Ureter (tissue), 1 donor: ENCODE measurements at regions not wholly inside any gene's neighbourhood (a gene's known extent, or its start where the extent isn't known, plus 50 kb on each side); places are given as distances from the start of the nearest gene placed in this dataset.

Experiments
- DNase-seq: peaks from one replicate; pipeline ENCODE4 v3.0.0-alpha.2; 2020; ENCODE audit warnings: low spot score
- donor health status: DM: yes; HTN: yes; CAD: no.

DNA sequence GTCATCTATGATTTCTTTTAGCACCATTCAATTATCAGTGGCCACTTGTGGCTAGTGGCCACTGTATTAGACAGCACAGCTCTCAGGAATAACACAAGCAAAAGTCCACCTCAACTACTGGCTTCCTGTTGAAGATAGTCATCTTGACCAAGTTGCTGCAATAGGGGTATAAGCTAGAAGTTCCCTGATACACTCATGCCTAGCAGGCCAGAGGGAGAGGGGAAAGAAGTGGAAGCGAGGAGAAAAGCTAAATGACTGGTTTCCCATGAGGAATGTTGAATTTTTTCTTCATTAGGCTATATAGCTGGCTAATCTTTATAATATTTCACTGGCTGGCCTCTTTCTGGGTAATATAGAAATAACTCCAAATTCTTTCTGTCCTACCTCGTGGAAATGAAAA, 327.5 kb upstream of the MEOX2 start:
- no peak for DNase-seq

DNA sequence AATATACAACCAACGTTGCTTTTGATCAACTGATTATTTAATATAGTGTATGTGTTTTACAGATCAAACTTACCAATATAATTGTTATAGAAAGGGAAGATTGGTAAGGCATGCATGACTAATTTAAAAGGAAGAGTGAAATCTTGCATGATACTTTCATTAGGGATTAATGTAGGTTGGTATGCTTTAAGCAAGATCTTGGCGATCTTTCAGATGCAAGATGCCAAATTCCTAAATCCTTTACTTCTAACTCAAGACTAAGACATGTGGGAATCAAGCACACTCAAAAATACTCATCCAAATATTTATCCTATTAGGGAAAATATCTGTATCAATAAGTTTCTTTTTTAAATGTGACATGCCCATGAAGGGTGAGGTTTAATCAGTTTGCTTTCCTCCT, 321.4 kb upstream of the MEOX2 start:
- DNase-seq = no peak

DNA sequence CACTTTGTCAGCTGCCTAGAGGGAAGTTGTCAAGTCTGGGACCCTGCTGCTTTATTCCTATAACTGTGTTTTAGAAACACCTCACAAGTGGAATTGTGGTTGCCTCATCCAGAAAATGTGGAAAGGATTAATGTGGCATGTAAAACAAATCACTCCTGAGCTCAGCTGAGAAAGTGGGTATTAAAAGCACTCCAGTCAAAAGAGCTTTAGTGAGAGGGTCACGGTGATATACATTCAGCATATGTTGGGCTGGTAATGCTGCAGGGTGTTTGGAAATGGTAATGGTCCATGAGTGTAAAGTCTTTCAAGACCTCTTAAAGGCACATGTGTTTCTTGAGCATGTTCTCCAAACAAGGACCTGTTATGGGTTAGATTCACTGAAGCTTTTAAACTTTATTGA, 318.2 kb upstream of the MEOX2 start:
- no peak for DNase-seq

DNA sequence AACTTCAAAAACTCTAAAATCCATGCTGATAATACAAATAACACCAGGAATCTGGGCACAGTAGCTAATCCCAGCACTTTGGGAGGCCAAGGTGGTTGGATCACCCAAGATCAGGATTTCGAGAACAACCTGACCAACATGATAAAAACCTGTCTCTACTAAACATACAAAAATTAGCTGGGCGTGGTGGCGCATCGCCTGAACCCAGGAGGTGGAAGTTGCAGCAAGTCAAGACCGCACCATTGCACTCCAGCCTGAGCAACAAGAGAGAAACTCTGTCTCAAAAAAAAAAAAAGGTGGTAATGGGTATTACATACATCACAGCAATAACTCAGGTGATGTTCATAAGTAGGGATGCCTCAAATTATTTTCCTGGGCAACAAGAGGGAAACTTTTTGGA, 315.0 kb upstream of the MEOX2 start:
- DNase-seq = no peak

DNA sequence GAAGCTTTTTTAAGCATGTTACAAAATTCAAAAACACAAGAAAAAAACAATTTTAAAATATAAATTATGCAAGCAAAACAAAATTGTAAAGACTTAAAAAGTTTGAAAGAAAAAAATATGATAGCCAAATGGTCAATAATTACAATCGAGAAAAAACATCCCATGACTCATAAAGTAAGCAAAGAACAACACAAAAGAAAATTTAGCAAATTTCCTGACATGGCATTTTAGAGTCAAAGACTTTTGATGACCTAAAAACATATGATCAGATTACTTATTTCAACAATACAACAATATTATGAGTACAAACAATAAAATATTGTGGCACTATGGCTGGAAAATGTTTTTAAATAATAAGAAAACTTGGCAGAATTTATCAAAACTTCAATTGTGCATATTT, 312.1 kb upstream of the MEOX2 start:
- no peak for DNase-seq

DNA sequence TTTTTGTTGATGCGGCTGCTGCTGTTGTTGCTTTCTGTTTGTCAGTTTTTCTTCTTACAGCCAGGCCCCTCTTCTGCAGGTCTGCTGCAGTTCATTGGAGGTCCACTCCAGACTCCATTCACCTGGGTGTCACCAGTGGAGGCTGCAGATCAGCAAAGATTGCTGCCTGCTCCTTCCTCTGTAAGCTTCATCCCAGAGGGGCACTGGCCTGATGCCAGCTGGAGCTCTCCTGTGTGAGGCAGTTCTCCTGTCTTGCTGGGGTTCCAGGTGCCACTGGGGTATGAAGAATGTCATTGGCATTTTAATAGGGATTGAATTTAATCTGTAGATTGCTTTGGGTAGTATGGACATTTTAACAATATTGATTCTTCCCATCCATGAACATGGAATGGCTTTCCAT, 308.5 kb upstream of the MEOX2 start:
- DNase-seq = no peak

DNA sequence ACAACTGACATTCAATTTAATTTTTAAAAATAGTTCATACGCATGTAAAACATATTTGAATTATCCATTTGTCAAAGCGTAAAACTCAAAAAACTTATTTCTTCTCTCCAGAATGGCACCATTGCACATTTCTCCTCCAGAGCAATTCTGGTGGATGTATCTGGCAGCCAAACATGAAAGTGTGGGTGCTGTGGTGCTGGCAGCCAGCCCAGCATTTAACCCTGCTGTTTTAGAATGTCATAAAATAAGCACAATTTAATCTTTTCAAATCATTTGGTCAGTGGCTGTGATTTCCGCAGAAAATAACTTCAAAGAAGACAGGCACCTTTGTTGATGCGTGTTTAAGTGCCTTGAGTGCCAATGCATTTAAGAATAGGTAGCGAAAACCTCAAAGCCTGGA, 302.7 kb upstream of the MEOX2 start:
- DNase-seq = no peak

DNA sequence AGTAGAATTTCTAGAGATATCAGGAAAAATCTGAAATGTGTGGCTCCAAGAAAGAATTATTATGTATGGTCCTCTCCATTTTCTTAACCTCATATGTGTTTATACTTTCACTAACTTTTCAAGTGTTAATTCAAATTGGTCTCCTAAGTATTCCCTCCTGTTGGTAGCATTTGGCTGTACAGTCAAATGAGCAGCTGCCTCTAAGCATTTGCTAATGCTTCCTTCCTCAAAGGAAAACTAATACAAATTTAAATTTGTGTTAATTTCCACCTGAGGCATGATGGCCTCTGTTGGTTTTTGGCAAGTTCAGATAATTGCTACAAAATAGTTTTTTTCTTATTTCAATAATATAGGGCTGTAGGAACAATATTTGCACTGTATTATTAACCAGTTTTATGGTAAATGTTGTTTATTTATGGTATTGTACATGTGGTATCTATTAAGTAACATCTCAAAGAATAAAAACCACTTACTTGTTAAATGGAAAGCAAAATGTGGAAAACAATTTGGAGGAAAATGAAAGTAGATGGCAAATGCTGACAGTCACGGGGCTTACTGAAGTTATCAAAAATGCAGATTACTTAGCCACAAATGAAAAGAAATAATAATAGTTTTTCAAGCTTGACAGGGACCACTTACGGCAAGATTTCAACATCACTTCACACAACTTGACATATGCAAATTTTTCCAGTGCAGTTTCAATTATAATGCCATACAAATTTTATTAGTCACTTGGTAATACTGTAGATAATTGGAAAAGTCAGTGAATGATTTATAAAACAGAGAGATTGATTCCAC, 299.3 kb upstream of the MEOX2 start:
- no peak for DNase-seq

DNA sequence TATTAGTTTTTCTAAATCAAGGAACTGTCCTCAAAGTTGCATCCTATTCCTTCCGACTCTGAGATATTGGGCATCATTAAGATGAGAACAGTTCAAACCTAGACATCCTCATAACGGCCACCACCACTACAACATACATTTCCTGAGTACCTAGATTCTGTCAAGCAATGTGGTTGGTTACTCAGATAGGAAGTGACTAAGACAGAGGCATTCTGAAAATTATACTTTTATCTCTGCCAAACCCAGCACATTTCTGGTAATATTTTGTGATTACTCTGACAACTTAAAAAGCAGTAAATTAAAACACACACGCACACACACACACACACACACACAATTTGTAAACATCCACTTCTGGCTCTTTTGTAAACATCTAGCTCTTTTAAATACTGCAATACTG, 291.2 kb upstream of the MEOX2 start:
- no peak for DNase-seq

DNA sequence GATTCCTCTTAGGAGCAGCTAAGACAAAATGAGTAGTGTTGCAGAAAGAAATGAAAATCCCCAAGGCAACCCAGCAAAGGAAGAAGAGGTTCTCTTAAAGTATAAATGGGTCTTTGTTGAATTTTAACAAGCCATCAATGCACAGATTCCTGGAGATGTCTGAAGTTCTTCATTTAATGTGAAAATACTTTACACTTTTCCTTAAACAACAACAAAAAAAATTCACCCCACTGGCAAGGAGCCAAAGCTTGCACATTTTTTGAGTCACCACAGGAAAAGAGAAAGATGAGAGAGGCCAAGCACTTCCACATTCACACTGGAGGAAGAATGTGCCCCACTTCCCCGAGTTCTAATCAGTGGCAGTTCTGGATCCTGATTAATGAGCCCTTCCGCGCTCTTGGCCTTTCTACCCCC, 286.4 kb upstream of the MEOX2 start:
- no peak for DNase-seq

DNA sequence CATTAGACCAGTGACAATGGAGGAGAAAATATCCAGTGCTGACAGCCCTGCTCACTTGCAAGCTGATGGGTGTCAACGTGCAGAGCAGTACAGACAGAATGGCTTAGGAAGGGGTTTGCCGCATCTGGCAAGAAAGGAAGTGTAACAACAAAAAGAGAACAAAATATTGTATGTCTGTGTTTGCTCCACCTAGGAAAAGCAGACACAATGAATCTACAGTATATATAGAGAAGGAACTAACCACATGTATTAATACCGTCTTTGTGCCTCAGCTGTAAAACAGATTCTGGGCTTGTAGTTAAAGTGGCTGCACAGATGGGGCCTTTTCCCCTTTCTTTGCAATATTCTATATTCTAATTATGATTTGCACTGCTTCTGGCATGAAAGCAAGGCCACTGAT, 281.1 kb upstream of the MEOX2 start:
- DNase-seq = no peak

DNA sequence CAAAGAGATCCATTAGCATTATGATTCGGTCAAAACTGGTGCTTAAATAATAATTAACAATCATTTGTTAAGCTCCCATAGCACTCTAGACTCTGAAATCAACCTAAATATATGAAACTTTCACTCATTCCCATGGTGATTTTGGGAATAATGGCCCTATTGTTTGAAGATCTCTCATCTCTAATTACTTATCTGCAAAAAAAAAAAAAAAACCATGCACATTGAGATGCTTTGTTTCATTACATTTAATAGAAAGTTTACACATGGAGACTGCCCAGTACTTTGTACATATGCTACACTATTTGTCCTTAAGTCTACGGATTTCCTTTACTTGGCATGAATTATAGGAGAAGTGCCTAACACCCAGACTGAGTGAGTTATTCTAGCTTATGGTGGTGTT, 280.6 kb upstream of the MEOX2 start:
- DNase-seq = no peak

DNA sequence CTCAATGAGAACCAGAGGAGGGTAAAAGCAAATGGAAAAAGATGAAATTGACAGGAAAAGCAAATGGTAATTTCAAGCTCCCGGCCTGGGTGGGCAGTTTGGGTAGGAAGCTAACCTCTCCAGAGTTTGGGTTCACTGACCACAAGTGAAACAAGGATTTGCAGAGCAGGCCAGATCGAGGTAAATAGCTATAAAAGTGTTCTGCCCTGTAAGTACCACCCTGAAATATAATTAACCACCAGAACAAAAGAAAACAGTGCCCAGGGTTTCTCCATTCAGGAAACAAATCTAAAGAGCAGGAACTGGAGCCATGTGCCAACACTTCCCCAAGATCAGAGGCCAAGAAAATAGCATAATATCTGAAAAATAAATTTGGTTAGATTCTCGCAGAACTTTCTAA, 276.7 kb upstream of the MEOX2 start:
- no peak for DNase-seq

DNA sequence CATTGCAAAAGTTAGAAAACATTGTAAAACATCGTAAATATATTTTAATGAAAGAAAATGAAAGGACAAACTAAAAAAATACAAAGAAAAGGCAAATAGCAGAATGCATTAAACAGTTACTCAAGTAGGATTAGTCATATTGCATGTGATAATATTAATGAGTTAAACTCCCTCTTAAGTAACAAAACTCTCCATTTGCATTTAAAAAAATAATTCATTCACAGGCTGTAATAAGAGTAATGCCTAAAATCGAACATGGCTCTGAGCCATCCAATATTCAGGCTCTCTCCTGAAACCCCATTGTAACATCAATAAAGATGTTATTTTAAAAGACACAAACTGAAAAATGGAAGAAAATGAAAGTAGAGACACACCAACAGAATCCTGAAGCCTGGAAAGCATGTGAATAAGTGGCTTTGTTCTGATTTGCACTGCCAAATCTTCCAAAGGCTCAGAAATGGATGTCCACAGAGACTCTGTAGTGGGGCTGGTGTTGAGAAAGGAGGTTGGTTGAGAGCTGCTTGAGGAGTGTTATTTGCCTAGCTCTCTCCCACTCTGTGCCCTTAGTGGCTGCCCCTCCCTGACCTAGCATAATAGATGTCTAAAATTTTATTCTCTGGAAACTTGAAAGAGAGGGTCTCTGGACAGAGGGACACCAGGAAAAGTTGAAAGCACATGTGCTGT, 268.3 kb upstream of the MEOX2 start:
- no peak for DNase-seq

DNA sequence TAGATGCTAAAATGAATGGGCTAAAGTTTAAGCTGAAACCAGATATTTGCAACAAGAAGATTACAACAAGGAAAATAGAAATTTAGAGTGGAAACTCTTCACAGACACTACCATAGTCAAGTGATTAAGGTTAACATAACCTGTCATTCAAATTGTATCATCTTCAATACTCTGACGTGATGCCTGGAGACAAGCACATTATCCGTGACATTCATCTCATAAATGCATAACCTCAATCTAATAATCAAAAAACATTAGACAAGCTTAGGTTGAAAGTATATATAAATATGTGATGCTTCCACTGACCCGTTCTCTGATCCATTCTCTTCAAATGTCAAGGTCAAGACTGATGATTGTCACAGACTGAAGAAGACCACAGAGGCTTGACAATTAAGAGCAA, 263.8 kb upstream of the MEOX2 start:
- DNase-seq = no peak

DNA sequence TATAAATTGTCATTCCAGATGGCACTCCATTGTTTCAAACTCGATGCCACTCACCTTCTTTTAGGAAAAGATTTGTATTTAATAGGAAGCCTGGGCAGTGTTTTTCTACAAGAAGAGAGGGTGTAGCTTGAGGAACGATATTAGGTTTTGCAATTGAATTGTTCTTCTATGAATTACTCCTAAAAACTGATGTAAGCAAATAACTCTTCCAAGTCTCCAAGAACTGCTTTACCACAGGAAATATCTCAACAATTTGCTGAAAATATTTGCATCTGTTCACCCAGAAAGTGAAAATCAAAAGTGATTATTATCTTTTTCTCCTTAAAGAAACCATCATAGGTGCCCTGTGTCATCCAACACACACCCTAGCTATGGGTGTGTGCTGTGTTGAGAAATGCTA, 261.3 kb upstream of the MEOX2 start:
- no peak for DNase-seq

DNA sequence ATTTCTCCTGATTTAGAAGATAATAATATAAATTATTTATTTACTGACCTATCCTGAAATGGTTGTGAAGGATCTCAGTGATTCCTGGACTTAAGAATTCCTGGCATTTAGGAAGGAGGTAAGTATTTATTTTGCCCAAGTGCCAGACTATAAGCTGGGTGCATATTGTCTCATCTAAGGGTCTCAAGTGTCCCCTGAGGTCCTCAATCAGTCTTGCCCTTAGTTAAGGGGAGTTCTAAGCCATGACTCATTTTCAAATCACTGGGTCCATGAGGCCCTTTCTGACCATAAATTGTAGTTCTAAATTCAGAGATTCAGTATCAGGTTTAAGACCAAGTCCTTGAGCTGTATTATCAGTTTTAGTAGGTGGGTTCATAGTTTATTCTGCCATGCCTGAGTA, 251.6 kb upstream of the MEOX2 start:
- DNase-seq = no peak

DNA sequence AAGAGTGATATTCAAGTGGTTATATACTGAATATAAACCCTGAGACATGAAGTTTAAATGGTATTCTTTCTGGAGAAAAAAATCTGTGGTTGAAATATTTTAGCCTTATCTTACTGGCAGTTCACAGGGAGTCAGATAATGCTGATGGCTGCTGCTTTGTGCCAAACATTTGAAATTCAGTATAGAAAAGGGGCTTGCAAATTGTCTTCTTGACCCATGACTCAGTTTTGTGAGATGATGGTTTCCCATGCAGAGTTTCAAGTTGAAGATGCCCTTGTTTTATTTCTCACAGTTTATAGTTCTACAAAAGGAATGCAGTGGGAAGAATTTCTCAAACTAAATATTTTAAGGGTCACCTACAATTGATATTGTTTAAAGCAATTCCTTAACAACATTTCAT, 251.1 kb upstream of the MEOX2 start:
- DNase-seq = no peak

DNA sequence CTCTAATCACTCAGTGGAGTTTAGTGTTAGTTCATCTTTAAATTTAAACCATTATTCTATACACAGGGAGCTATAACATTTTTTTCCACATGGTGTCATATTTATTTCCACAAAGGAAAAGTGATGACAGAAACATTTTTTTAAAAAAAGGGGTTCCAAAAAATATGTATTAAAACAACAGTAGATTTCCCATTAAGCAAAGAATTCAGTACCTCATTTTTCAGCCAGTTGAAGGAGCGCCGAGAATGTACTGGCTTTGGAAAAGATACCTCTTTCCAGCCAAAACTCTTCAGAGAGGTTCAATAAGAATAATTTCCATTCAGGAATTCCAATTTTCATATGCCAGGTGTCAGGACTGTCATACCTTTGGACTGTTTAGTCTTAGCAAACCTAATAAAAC, 250.5 kb upstream of the MEOX2 start:
- DNase-seq = no peak

DNA sequence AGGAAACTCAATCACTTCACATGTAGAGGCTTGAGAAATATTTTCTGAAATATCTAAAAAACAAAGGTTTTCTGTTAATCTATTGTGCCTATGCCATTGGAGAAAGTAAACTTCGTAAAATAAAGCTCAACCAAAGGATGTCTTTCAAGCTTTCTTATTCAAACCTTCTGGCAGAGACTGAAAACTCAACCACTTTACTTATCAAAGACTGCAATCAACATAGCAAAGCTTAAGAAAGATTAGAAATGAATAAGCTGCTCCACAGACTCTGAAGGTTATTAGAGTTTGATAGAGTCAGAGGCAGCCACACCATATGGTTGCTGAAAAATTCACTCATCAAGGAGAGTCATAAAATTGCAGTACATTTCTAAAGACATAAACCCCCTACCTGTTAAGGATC, 245.8 kb upstream of the MEOX2 start:
- DNase-seq = no peak

DNA sequence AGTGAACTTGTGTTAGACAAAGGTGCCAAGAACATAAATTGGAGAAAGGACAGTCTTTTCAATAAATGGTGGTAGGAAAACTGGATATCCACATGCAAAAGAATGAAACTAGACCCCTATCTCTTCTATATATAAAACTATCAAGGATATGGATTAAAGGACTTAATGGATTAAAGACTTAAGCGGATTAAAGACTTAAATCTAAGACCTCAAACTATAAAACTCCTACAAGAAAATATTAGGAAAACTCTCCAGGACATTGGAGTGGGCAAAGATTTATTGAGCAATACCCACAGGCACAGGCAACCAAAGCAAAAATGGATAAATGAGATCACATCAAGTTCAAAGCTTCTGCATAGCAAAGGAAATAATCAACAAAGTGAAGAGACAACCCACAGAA, 242.9 kb upstream of the MEOX2 start:
- DNase-seq = no peak

DNA sequence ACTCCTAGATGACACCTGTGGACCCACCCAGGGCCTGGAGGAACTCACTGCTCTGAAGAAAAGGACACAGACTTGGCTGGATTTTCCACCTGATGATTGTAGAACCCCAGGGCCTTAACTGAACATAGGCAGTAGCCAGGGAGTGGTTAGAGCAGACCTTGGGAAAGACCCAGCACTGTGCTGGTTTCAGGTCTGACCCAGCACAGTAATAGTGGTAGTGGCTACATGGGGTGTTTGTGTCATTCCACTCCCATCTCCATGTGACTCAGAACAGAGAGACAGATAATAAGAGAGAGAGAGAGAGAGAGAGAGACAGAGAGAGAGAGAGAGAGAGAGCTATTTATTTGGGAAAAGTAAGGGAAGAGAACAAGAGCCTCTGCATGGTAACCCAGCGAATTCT, 239.1 kb upstream of the MEOX2 start:
- DNase-seq = no peak

DNA sequence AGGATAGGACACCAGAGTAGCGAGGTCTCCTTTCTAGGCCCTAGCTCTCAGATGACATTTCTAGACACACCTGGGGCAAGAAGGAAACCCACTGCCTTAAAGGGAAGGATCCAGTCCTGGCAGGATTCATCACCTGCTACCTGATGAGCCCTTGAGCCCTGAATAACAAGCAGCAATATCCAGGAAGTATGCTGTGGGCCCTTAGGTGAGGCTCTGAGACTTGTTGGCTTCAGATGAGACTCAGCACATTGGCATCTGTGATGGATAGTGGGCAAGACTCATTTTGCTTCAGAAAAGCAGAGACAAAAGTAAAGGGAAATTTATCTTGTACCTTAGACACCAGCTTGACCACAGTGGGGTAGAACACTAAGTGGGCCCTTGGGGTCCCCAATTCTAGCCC, 238.4 kb upstream of the MEOX2 start:
- DNase-seq = no peak

DNA sequence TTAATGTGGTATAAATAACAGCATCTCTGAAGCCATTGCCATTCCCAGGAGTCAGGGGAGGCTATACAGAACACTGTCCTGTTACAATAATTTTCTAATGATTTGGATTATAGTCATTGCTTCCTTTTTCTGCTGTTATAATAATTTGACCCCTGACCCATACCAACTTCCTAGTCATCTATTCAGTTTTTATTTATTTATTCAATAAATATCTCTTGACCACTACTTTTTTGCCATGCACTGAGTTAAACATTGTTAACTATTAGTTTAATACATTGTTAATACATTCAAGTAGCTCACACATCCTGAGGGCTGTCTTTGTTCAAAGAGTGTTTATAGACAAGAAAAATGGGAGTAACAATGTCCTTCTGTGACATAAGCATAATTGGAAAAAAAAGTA, 235.5 kb upstream of the MEOX2 start:
- no peak for DNase-seq
